ENCODE measurements at regions not wholly inside any gene's neighbourhood (a gene's known extent, or its start where the extent isn't known, plus 50 kb on each side); places are given as distances from the start of the nearest gene placed in this dataset.

GRCh38 chr5:2579126-2579525 is 172.4 kb downstream of the IRX2 start:
- Histone ChIP-seq H3K4me3 (ENCODE audit: low read length, poor library complexity, severe bottlenecking) (no peak overlapping the region), H3K79me2 (ENCODE audit: insufficient read depth, low read length) (no peaks in the 10 kb centered on the region), H4K20me1 (ENCODE audit: insufficient read depth, low read length, poor library complexity, severe bottlenecking) (no peaks in the 10 kb centered on the region), H3K4me1 (ENCODE audit: insufficient read depth, low read length, poor library complexity, severe bottlenecking) (no peaks in the 10 kb centered on the region), H3K9me3 (ENCODE audit: insufficient read depth, low read depth, low read length) (peaks cover 10% of the 10 kb centered on the region; the same call in 1 of the 2 replicates), H3K9me2 (replicated peaks; ENCODE audit: low read depth, low read length) (no peaks in the 10 kb centered on the region), H3K27me3 (ENCODE audit: insufficient read depth, low read length, poor library complexity, severe bottlenecking) (no peaks in the 10 kb centered on the region), H2AFZ (ENCODE audit: low read length) (no peak overlapping the region), H3F3A (ENCODE audit: low read depth) (no peaks in the 10 kb centered on the region), H3K4me2 (ENCODE audit: low read depth, low read length, poor library complexity, severe bottlenecking) (no peak overlapping the region), H3K9ac (ENCODE audit: low read depth, low read length, poor library complexity, severe bottlenecking) (no peak overlapping the region), H3K36me3 (ENCODE audit: insufficient read depth, low read length) (no peaks in the 10 kb centered on the region)
- TF ChIP-seq CTCF (conservative IDR thresholded peaks at IDR 0.05; ENCODE audit: low read length) (no peak), EZH2phosphoT487 (IDR thresholded peaks at IDR 0.05; ENCODE audit: borderline replicate concordance) (no peak)

- H3K4me1 ChIP-seq (ENCODE audit: insufficient read depth, low read length, poor library complexity, severe bottlenecking): no peaks in the 10 kb centered on the region
- no peaks in the 10 kb centered on the region for H3F3A ChIP-seq (ENCODE audit: low read depth)
- peaks cover 9% of the 10 kb centered on the region; the same call in 1 of the 2 replicates for H3K9me3 ChIP-seq (ENCODE audit: insufficient read depth, low read depth, low read length)
- H2AFZ ChIP-seq (ENCODE audit: low read length): no peak overlapping the region
- H3K79me2 ChIP-seq (ENCODE audit: insufficient read depth, low read length): no peaks in the 10 kb centered on the region
- H3K4me2 ChIP-seq (ENCODE audit: low read depth, low read length, poor library complexity, severe bottlenecking): no peak overlapping the region
- no peaks in the 10 kb centered on the region for H3K9me2 ChIP-seq (replicated peaks; ENCODE audit: low read depth, low read length)
- no peak overlapping the region for H3K4me3 ChIP-seq (ENCODE audit: low read length, poor library complexity, severe bottlenecking)
- H4K20me1 ChIP-seq (ENCODE audit: insufficient read depth, low read length, poor library complexity, severe bottlenecking): no peaks in the 10 kb centered on the region
- no peaks in the 10 kb centered on the region for H3K36me3 ChIP-seq (ENCODE audit: insufficient read depth, low read length)
- H3K9ac ChIP-seq (ENCODE audit: low read depth, low read length, poor library complexity, severe bottlenecking): no peak overlapping the region
- TF ChIP-seq EZH2phosphoT487 (IDR thresholded peaks at IDR 0.05; ENCODE audit: borderline replicate concordance): no peak
- TF ChIP-seq CTCF (conservative IDR thresholded peaks at IDR 0.05; ENCODE audit: low read length): no peak
- no peaks in the 10 kb centered on the region for H3K27me3 ChIP-seq (ENCODE audit: insufficient read depth, low read length, poor library complexity, severe bottlenecking)
Measured at GRCh38 chr5:2577312-2578036, 174.0 kb downstream of the IRX2 start.

- Histone ChIP-seq H4K20me1 (ENCODE audit: insufficient read depth, low read length, poor library complexity, severe bottlenecking) (no peaks in the 10 kb centered on the region), H3K4me2 (ENCODE audit: low read depth, low read length, poor library complexity, severe bottlenecking) (no peak overlapping the region), H3K27me3 (ENCODE audit: insufficient read depth, low read length, poor library complexity, severe bottlenecking) (no peaks in the 10 kb centered on the region), H3K4me1 (ENCODE audit: insufficient read depth, low read length, poor library complexity, severe bottlenecking) (no peaks in the 10 kb centered on the region), H2AFZ (ENCODE audit: low read length) (no peak overlapping the region), H3K9me2 (replicated peaks; ENCODE audit: low read depth, low read length) (no peaks in the 10 kb centered on the region), H3K79me2 (ENCODE audit: insufficient read depth, low read length) (no peaks in the 10 kb centered on the region), H3K36me3 (ENCODE audit: insufficient read depth, low read length) (no peaks in the 10 kb centered on the region), H3K9me3 (ENCODE audit: insufficient read depth, low read depth, low read length) (peaks cover 3% of the 10 kb centered on the region; the same call in 1 of the 2 replicates), H3K9ac (ENCODE audit: low read depth, low read length, poor library complexity, severe bottlenecking) (no peak overlapping the region), H3K4me3 (ENCODE audit: low read length, poor library complexity, severe bottlenecking) (no peak overlapping the region), H3F3A (ENCODE audit: low read depth) (no peaks in the 10 kb centered on the region)
- TF ChIP-seq CTCF (conservative IDR thresholded peaks at IDR 0.05; ENCODE audit: low read length): no peak
- no peak for TF ChIP-seq EZH2phosphoT487 (IDR thresholded peaks at IDR 0.05; ENCODE audit: borderline replicate concordance)
Measured at GRCh38 chr5:2576823-2577222, 174.7 kb downstream of the IRX2 start.

Measured in Loucy (cell line).